ENCODE measurements at regions not wholly inside any gene's neighbourhood (a gene's known extent, or its start where the extent isn't known, plus 50 kb on each side); places are given as distances from the start of the nearest gene placed in this dataset.

DNA sequence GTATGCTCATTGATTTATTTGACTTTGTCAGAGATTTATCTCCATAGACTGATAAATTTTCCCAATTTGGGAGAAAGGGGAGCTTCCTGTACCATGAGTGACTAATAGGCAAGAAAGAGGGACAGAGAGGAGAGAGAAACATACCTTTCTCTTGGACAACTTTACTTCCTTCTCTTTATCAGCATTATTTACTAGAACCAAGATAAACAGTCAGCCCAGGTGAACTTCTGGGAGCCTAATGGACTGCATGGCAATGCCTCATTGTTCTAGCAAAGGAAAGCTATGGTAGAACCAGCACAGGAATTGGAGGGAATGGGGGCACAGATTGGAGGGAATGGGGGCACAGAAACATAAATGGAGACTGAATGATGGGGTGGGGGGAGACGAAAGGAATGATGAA, 63.4 kb upstream of the STXBP6 start:
- Mint-ChIP-seq H3K4me1 (ENCODE audit: low read depth) (no peaks in the 10 kb centered on the region), H3K9me3 (no peaks in the 10 kb centered on the region), H3K27me3 (peaks cover 13% of the 10 kb centered on the region), H3K4me3 (no peak overlapping the region), H3K36me3 (ENCODE audit: low read depth) (no peaks in the 10 kb centered on the region), H3K27ac (no peak overlapping the region)
- intact Hi-C loops (cut with micrococcal nuclease) = no loop called here
- TF ChIP-seq, protein P1, sequence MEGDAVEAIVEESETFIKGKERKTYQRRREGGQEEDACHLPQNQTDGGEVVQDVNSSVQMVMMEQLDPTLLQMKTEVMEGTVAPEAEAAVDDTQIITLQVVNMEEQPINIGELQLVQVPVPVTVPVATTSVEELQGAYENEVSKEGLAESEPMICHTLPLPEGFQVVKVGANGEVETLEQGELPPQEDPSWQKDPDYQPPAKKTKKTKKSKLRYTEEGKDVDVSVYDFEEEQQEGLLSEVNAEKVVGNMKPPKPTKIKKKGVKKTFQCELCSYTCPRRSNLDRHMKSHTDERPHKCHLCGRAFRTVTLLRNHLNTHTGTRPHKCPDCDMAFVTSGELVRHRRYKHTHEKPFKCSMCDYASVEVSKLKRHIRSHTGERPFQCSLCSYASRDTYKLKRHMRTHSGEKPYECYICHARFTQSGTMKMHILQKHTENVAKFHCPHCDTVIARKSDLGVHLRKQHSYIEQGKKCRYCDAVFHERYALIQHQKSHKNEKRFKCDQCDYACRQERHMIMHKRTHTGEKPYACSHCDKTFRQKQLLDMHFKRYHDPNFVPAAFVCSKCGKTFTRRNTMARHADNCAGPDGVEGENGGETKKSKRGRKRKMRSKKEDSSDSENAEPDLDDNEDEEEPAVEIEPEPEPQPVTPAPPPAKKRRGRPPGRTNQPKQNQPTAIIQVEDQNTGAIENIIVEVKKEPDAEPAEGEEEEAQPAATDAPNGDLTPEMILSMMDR (IDR thresholded peaks at IDR 0.05) = no peak
- ChIA-PET POLR2A (no interaction called here), CTCF (no interaction called here)
- DNase-seq = no peak
- ATAC-seq = no peak

DNA sequence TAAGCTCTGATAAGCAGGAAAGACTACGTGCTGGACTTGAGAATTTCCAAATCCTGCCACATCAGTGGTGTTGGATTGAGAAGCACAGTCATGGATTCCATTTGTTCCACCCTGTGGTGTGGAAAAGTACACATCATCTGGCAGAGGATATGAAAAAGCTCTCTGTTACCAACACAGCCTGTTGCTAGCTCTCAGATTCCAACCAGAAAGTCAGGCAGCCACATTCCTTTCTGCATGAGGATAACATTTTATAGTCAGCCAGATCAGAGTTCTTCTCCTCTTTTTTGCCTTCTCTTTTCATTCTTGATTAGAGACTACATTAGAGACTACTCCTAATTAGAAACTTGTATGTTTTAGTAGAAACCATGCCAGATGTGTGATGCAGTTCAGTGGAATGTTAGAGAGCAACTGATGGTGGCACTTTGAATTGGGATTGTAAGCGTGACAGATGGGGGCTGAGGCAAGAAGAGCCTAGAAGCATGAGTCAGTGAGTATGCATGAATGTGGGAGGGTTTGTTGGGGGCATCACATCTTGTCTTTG, 61.2 kb upstream of the STXBP6 start:
- peaks cover 14% of the 10 kb centered on the region for H3K27me3 Mint-ChIP-seq
- H3K4me3 Mint-ChIP-seq = no peak overlapping the region
- DNase-seq (no peak), ATAC-seq (no peak)
- H3K36me3 Mint-ChIP-seq (ENCODE audit: low read depth) = no peaks in the 10 kb centered on the region
- H3K9me3 Mint-ChIP-seq = no peaks in the 10 kb centered on the region
- intact Hi-C loops (cut with micrococcal nuclease) = no loop called here
- H3K27ac Mint-ChIP-seq = no peak overlapping the region
- TF ChIP-seq, protein P1 (IDR thresholded peaks at IDR 0.05) = no peak
- no peaks in the 10 kb centered on the region for H3K4me1 Mint-ChIP-seq (ENCODE audit: low read depth)
- ChIA-PET POLR2A (no interaction called here), CTCF (no interaction called here)

DNA sequence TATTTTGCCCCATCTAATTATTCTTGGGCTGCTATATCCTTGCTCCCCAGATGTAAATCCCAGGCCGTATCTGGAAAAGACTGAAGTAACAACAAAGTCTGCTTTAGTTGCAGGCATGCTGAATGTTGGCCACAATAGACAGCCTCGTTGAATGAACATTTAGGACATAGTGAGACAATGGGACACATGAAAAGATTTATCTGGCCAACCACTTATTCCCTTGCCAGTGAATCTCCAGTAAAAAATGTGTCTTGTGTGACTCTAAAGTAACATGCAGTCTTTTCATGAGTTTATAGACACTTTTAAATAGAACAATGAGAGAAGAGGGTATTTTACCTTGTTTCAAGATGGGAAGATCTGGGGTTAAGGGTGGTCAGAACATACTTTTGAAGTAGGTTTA, 60.2 kb upstream of the STXBP6 start:
- H3K9me3 Mint-ChIP-seq = no peaks in the 10 kb centered on the region
- H3K4me3 Mint-ChIP-seq = no peak overlapping the region
- no peak overlapping the region for H3K27ac Mint-ChIP-seq
- no peaks in the 10 kb centered on the region for H3K4me1 Mint-ChIP-seq (ENCODE audit: low read depth)
- peaks cover 12% of the 10 kb centered on the region for H3K27me3 Mint-ChIP-seq
- H3K36me3 Mint-ChIP-seq (ENCODE audit: low read depth) = no peaks in the 10 kb centered on the region
- CTCF ChIA-PET = no interaction called here
- DNase-seq (no peak), ATAC-seq (no peak)
- TF ChIP-seq, protein P1 (IDR thresholded peaks at IDR 0.05) = no peak
- POLR2A ChIA-PET = no interaction called here
- intact Hi-C loops (cut with micrococcal nuclease) = no loop called here

DNA sequence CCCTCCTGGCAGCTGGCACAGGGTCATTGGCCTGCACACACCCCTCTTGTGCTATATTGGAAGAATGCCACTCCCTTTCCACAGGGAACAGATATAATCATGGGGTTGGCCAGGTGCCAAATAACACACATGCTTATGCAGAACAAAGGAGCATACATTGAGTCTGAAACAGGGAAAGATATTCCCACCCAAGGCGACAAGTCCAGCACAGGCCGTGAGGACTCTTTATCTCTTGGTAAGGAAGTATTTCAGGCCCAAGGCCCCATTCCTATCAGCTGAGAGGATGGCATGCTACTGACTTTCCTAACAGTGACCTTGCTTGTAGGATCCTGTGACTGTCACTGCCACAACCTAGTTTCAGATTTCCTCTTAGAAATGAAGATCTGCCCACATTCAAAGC, 59.0 kb upstream of the STXBP6 start:
- intact Hi-C loops (cut with micrococcal nuclease) = no loop called here
- CTCF ChIA-PET = no interaction called here
- H3K4me3 Mint-ChIP-seq = no peak overlapping the region
- TF ChIP-seq, protein P1 (IDR thresholded peaks at IDR 0.05) = no peak
- peaks cover 12% of the 10 kb centered on the region for H3K27me3 Mint-ChIP-seq
- DNase-seq (no peak), ATAC-seq (no peak)
- no peaks in the 10 kb centered on the region for H3K9me3 Mint-ChIP-seq
- H3K4me1 Mint-ChIP-seq (ENCODE audit: low read depth) = no peaks in the 10 kb centered on the region
- POLR2A ChIA-PET = no interaction called here
- no peaks in the 10 kb centered on the region for H3K36me3 Mint-ChIP-seq (ENCODE audit: low read depth)
- H3K27ac Mint-ChIP-seq = no peak overlapping the region

DNA sequence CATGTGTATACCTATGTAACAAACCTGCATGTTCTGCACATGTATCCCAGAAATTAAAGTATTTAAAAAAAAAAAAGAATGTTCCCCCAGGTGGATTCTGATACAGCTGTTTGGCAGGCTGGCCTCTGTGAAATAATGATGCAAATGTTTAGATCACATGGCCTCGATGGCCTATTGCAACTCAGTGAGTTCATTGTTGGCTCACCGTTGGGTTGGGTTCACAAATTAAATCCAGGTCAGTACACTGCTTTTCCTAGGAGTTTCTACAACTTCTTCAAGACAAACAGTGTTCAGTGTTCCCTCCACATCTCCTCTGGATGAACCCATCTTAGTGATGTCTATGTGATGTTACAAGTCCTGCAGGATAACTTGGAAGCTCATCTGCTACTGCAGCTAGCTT, 58.3 kb upstream of the STXBP6 start:
- Mint-ChIP-seq H3K27ac (no peak overlapping the region), H3K27me3 (peaks cover 9% of the 10 kb centered on the region), H3K36me3 (ENCODE audit: low read depth) (no peaks in the 10 kb centered on the region), H3K4me1 (ENCODE audit: low read depth) (no peaks in the 10 kb centered on the region), H3K4me3 (no peak overlapping the region), H3K9me3 (no peaks in the 10 kb centered on the region)
- ATAC-seq (no peak), DNase-seq (no peak)
- TF ChIP-seq, protein P1 (IDR thresholded peaks at IDR 0.05) = no peak
- ChIA-PET POLR2A (no interaction called here), CTCF (no interaction called here)
- intact Hi-C loops (cut with micrococcal nuclease) = no loop called here
